LHCN-M2 (cell line): ENCODE measurements at regions not wholly inside any gene's neighbourhood (a gene's known extent, or its start where the extent isn't known, plus 50 kb on each side); places are given as distances from the start of the nearest gene placed in this dataset.

Source experiments
- DNase-seq: peaks from one replicate; pipeline ENCODE4 v3.0.0-alpha.2; 2012; ENCODE audit warnings: low read depth

DNA sequence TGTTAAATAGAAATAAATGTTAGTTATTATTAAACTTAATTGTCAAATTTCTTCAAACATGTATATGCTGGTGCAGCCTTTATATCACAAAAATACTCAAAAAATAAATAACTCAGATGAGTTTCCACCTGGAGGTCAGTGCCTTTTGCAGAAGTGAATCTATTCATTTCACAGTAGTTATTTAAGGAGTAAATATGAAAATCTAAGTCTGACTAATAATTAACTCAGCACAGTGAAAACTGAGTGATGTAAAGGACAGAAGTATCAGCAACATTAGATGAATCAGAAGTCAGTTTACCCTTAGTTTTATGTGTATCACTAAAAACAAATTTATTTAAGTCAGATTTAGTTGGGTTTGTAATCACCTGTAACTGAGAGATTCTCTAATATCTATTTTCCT, 2135.4 kb downstream of the MRPL39 start:
- no peak for DNase-seq

DNA sequence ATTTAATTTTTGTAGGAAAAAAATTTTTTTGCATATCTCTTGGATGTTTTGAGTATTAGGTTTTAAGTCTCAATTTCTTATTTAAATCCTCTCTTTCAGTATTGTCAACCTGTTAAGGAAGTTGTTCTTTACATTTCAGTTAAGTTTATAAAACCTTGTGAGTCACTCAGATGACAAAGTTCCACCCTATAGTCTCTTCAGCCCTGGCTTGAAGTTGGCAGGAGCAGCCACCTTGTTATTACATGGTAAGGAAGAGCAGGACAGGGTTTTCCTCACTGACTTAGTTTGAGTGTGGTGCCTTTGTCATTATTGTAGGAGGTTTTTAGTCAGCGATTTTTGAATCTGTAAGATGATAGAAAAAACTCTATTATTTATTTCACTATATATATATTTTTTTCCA, 2143.9 kb downstream of the MRPL39 start:
- no peak for DNase-seq

DNA sequence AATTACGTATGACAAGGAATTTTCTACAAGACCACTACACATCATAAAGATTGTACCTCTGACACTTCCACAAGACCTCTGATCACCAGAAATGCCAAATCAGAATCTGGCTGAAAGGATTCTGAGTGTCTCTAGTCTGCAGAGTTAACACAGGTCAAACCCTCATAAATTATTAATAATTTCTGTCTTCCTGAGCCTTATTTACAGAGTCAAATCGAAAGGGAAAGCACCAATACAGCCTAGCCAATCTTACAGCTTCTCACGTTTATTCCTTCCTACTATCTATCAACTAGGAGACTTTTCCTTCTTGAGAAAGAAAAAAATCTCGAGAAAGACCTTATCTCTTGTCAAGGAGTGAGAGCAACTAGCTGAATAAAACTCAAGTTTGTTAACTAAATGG, 2151.6 kb downstream of the MRPL39 start:
- no peak for DNase-seq

DNA sequence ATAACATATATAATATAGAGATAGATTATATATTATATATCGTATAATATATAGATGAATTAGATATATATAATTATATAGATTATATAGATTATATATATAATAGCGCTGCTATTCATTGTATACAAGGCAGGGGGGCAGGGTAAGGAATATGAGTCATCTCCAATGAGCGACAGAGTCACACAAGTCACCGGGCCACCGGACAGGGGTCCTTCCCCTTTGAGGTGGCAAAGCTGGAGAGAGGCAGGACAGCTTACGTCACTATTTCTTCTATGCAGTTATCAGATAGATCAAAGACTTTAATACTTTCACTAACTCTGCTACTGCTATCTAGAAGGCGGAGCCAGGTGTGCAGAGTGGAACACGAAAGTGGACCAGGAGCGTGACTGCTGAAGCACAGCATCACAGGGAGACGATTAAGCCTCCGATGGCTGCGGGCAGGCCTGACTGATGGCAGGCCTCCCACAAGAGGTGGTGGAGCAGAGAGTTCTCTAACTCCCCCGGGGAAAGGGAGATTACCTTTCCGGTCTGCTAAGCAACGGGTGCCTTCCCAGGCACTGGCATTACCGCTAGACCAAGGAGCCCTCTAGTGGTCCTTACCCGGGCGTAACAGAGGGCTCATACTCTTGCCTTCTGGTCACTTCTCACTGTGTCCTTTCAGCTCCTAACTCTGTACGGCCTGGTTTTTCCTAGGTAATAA, 2154.7 kb downstream of the MRPL39 start:
- no peak for DNase-seq

DNA sequence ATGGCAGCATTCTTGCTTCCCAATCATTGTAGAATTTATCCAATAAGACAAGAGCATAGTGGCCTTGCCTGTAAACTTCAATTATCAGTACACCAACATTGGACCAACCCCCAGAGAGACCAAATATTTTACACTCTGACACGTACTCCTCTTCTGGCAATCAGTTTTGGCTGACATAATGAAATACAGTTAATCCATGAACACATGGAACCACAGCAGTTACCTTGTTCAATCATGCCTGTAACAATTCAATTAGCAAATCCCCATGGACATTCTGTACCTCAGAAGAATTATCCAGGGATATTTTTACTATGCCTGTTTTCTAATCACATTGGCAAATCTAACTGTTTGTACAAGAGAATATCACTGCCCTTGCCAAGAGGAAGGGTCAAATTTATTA, 2162.0 kb downstream of the MRPL39 start:
- no peak for DNase-seq

DNA sequence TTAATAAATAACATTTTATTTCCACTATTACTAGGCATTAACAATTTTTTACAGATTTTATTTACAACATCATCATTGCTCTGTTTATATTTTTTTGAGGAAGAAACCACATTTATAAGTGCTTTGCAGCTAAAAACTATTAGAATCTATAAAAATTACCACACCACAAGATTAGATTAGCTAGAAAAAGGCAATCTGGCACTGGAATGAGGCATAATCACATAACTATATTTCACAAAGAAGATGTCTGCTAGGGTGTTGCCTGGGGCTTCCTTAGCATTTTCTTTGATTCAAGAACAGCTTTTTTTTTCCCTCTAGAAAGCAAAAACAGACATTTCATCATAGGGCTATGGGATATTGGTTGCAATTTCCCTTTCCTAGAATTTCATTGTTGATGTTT, 2169.2 kb downstream of the MRPL39 start:
- no peak for DNase-seq

DNA sequence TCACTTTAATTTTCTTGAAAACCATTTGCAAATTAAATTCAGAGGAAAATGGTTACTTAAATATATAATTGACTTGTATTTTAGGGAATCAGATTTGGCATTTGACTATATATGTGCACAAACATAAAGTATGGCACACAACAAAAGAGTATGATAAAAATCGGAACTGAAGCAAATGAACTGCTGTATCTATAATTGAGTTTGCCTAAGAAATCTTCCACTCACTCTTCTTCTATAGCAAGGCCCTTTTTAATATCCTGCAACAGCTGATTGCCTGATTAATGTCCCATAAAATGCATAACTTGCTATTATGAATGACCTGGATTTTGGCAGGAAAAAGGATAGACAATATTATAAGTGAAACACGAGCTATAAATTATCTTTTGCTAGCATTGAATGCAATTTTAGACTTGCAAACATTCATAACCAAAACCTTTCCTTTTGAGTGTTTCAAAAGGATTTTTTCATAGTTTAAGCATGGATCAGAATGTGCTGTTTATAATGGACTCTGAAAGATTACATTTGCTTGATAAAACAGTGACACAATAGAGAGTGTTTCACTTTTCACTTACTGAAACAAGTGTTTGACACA, 2204.3 kb downstream of the MRPL39 start:
- DNase-seq: no peak

DNA sequence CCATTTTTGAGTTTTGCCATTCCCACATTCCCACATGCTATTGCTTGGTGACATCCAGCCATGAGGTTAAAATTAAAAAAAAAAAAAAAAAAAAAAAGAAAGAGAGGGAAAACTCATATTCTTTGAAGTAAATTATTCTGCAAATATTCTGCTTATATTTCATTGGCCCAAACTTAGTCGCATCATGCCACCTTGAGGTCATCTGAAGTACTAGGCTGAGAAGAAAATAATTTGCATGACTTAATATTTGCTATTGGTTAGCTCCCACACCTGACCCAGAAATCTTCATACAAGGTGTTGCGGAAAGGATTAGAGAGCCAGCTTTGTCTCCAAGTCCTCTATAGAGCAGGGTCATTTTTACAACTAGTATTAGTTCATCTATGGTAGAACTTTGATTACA, 2206.0 kb downstream of the MRPL39 start:
- no peak for DNase-seq

DNA sequence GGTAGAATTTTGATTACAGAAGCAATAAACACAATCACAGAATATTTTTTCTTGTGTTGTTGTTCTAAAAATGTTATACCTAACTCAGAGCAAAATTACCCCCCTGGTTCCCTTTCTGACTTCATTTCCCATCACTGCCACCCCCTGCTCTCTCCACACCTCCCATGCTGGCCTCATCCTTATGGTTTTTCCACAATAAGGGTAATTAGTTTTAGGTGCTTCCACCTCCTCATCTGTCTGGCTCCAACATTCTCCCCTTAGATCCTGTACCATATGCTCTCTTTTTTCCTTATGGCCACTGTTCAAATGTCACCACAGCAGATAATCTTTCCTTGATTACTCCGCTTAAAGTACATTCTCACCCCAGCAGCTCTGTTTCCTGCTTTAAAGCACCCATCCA, 2208.6 kb downstream of the MRPL39 start:
- DNase-seq: no peak

DNA sequence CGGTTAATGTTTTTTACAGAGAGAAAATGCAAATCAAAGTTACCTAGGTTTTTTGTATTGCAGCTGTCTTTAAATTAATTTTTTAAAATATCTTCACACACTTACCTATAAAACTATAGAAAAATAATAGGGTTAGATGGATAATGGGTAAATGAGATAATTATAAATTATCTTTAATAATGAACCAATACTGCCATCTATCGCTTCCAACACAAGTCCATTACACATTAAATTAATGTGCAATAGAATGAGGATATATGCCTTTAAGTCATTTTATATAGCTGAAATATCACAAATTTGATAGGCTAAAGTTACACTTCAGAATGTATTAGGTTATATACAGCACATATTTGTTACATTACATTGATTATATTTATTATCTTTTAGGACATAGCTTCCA, 2212.8 kb downstream of the MRPL39 start:
- no peak for DNase-seq

DNA sequence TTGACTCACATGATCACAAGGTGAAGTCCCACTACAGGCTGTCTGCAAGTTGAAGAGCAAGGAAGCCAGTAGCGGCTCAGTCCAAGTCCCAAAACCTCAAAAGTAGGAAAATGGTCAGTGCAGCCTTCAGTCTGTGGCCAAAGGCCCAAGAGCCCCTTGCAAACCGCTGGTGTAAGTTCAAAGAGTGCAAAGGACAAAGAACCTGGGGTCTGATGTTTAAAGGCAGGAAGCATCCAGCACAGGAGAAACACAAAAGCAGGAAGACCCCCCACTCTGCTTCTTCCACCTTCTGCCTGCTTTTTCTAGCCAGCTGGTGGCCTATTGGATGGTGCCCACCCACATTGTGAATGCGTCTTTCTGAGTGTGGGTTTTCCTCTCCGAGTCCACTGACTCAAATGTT, 2222.6 kb downstream of the MRPL39 start:
- no peak for DNase-seq

DNA sequence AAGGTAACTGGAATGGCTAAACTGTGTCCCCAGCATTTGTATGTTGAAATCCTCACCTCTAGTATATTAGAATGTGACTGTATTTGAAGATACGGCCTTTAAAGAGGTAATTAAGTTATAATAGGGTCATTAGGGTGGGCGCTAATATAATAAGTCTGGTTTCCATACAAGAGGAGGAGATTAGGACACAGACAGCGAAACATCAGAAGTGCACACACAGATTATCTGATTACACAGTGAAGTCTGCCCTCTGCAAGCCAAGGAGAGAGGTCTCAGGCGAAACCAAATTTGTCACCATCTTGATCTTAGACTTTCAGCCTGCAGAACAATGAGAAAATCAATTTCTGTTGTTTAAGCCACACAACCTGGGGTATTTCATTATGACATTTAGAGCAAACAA, 2233.1 kb downstream of the MRPL39 start:
- no peak for DNase-seq

DNA sequence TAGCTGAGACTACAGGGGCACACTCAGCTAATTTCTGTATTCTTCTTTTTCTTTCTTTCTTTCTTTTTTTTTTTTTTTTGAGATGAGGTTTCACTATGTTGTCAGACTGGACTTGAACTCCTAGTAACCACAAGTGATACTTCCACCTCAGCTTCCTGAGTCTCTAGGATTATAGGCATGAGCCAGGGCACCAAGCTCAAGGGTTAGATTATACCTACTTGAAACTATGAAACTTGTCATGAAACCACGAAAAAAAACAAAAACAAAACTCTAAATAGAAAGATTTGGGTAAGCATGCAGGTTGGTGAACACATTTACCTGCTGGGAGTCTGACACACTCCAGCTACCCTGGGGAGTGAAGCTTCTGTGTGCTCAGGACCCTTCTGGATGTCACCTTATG, 2250.4 kb downstream of the MRPL39 start:
- DNase-seq: no peak

DNA sequence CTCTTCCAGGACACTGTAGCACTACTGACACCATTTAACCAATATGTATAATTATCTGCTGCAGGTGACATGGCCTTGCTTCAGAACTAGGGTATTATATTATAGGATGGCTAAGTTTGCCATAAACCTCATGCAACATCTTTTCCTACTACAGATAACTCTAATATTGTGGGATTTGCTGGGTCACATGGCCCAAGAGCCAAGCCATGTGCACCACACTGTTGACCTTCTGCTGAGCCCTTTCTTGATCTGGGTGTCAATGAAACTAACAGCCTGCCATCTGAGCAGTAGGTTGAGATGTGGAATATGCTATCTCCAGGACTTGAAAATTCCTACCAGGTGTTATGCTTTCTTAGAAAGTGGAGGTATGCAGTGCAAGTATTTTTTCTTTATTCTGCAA, 2291.1 kb downstream of the MRPL39 start:
- DNase-seq: no peak

DNA sequence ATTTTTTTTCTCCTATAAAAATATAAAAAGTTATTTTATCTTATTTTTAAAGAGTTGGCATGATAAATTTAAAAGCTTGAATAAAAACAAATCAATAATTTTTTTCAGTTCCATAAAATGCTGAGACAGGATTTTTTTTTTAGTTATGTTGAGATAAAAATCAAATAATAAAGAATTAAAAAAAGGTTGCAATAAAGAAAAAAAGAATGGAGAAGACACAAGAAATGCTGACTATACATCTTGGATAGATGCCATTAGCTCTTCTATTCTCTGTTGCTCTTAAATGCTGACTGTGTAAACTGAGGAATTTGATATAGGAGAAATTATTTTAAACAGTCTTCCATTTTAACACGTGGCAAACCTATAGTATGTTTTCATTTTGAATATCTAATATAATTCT, 2298.5 kb downstream of the MRPL39 start:
- no peak for DNase-seq

DNA sequence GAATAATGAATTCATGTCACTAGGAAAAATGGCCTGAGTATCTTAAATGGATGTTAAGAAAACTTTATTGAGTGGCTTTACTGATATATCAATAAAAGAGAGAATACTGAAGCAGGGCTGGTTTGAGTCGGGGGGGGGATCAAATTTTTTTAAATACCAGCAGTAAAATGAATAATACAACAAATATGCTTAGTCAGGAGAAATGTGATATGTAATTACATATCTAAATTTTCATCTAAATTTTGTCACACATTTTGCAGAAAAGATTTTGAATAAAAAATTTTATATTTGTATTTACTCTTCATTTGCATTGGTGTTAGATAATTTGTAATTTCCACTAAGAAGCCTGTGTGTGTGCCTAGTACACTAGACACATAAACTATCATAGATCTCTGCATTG, 2300.2 kb downstream of the MRPL39 start:
- DNase-seq: no peak

DNA sequence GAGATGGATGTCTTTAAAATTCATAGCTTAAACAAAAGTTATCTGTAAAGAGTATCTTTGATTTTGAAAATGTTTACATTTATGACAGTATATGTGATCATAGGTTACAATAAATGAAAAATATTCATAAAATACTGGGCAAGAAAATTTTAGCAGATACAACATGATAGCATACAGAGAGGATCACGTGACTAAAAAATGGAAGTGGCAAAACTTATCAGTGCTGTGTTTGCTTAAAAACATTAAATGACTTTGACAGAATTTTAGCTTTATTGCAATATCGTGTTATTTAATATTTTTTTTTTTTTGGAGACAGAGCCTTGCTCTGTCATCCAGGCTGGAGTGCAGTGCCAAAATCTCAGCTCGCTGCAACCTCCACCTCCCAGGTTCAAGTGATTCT, 2294.1 kb downstream of the NCAM2 start:
- DNase-seq: no peak

DNA sequence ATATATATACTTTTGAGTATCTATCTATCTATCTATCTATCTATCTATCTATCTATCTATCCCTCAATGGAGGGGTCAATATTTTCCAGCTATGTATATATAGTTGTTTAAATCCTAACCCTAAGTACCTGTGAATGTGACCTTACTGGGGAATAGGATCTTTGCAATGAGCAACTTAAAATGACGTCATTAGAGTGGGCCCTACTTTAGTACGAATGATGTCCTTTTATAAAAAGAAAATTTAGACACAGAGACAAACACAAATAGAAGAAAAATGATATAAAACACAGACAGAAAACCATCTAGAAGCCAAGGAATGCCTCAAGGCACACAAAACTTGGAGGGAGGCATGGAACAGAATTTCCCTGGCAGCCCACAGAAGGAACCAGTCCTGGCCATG, 2283.7 kb downstream of the NCAM2 start:
- DNase-seq: no peak

DNA sequence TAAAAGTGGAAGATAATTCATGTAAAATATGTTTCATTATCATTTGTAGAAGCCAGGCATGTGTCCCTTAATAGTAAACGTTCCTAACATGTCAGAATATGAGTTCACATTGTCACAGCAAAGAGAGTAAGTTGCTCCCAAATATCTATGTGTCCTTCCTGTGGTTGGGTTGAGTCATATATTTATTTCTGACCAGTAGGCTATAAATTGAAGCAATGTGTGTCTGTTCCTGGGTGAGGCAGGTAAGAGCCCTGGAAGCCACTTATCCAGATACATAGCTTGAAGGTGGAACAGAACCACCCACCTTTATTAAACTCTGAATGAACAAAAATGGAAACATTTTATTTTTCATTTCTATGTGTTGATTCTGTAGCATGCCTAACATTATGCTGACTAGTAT, 2251.6 kb downstream of the NCAM2 start:
- no peak for DNase-seq

DNA sequence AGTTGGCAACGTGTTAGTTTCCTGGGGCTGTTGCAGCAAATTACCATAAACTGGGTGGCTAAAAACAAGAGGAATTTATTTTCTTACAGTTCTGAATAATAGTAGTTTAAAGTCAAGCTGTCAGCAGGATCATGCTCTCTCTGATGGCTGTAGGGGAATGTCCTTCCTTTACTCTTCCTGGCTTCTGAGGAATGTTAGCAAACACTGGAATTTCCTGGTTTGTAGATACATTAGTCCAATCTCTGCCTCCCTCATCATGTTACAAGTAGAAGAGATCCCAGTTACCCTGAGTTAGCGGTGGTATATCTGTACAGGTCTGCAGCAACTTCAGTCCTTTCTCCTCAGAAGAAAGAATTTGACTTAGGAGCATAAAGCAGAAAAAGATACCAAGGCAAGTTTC, 2249.1 kb downstream of the NCAM2 start:
- no peak for DNase-seq

DNA sequence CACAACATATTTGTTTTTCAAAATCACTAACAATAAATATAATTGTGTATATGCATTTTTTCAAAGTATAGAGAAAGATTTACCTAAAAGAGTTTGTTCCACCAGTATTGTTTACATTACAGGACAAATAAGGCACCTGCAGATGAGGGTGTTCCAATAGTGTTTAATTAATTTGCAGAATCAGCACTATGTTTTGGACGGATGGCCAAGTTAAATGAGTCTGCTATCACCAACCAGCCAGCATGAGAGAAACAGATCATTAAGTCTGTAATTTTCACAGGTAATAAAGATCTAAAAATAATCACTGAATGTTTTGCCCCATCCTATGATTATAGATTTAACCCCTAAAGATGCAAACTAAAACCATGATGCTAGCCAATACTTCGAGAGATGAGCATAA, 2247.0 kb downstream of the NCAM2 start:
- DNase-seq: no peak

DNA sequence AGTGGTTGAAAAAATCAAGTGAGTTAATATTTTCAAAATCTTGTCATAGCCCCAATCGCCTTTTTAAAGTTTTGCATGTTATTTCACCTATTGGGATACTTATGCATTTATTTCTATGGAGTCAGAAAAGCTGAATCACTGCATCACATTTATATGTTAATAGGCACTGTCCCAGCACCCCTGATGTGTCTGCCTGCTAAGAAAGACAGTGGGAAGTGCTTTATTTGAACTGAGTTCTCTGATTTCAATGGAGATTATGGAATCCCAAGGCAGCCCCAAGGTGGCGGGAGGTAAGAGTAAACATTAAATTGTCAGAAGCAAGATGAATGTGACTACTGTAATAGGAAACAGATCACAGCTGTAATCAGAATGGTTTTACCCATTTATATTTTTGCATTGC, 2225.7 kb downstream of the NCAM2 start:
- DNase-seq: no peak

DNA sequence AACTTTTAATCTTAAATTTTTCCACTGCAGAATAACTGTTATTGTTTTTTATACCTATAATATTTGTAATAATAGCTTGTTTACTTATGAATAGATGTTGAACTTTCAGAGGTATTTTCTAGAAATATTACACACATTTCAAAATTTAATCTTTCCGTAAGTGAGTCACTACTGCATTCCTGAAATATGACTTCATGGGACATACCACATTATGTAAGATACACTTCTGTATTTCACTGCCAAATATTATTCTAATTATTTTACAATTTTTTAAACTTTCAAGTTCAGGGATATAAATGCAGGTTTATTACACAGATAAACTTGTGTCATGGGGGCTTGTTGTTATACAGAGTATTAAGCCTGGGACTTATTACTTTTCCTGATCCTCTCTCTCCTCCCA, 2220.5 kb downstream of the NCAM2 start:
- no peak for DNase-seq

DNA sequence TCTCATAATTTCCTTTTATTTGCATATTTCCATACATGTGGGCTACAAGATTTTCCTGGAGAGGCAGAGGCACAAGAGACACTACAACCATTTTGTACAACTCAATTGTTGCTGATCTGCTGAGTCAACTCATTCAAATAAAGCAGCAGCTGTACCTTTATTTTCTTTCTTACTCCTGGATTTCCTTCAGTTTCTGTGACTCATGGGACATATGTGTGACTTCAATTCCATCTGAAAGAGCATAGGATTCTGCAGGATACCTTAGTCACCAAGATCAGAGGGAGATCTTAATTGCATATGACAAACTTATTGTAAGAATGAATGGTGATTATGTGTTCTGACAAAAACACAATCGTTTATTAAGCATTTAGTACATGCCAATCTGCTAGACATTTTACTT, 2219.4 kb downstream of the NCAM2 start:
- no peak for DNase-seq
